GM19468 (cell line): ENCODE measurements at regions not wholly inside any gene's neighbourhood (a gene's known extent, or its start where the extent isn't known, plus 50 kb on each side); places are given as distances from the start of the nearest gene placed in this dataset.

Experiments used
- ATAC-seq: cut with Tn5 transposase; IDR thresholded peaks from one replicate; pipeline ENCODE4 v1.9.1; 2021; ENCODE audit warnings: mild to moderate bottlenecking, moderate library complexity, moderate number of reproducible peaks; ENCODE audit not compliant: unreplicated experiment; ENCODE audit errors: extremely low read depth

DNA sequence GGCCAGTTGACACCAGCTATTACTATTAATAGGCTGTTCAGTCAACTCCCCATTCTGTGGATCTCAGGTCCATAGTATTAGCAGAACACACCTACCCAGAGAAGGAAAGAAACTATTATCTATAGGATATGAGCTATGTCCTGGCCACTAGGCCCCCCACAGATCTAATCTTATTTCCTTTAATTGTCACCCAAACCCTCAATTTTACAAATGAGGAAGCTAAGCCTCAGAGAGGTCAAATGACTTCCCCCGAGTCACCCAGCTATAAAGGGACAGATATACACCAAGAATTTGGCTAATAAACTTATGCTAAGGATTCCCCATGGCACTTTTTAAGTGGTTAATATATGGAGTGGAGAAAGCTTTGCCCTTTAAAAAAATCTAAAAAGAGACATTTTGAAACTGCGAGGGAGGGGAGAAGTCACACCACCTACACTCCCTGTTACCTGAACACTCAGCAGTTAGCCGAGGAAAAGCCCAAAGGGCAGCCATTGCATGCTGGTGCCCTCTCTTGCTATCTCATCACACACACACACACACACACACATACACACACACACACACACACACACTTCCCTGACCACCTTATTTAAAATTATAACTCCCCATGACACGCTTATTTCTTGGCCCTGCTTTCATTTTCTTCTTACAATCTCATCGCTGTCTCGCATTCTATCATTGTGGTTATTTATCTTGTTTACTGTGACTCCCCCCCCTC, 157.0 kb upstream of the ADO start:
- no peak for ATAC-seq

DNA sequence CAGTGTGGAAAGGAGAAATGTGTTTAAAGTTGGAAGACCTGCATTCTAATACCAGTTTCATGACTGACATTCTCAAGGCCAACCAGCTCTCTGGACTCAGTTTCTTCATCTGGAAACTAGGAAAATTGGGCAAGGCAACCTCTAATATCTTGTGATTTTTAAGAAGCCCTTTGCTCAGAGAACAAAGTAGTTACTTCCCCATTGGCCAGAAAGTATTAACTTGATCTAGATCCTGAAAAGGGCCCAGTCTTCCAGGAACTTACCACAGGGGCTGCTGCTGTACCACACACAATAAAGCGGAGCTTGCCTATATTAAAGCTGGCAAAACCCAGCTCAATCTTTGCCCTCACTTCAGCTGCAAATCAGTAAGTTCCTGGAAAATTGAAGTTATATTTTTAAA, 155.6 kb upstream of the ADO start:
- ATAC-seq = no peak

DNA sequence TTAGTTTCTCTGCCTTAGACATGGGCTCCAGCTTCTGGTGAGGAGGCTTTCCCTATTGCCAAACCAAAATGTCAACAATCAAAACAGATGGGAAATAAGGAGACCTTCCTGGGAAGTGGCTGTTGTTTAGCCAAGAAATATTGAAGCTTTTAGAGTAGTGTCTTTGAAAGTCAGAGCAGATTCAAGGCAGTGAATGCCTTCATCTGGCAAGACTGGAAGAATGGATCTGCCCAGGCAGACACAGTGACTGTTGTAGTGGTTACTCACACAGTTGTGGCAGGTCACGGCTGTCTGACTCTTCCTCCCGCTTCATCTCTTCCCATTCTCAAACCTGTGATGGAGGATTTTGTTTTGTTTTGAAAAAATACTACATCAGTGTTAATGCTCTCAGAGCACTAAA, 154.1 kb upstream of the ADO start:
- ATAC-seq = no peak

DNA sequence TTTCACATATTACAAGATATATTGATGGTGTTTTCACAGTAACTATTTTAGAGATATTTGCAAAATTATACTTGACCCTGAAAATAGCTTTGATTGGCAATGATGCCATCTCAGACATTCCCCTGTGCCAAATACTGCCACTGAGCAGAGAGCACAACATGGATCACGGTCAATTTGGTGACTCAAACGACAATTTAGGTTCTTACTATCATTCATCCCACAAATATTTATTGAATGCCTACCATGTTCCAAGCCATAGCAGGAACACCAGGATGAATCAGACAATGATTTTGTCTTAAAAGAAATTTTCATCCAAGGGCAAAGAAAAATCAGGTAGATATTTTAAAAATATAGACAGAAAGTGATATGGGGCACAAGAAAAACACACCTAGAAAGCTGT, 153.2 kb upstream of the ADO start:
- ATAC-seq = no peak

DNA sequence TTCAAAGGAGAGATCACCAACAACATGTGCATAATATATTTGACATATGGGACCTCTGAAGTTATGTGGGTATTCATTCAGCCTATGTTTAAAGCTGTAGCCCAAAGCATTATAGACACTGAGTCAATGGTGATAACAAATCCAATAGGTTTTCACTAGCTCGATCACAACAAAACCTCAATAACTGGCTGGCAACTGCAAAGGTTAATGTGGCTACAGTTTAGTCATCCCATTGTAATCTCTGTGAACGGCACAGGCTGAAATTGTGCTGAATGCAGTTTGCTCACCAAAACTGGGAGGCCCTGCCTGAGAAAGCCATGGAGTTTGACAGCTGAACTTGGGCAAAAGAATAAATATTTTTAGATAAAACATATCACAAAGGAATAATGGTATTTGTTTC, 152.4 kb upstream of the ADO start:
- no peak for ATAC-seq

DNA sequence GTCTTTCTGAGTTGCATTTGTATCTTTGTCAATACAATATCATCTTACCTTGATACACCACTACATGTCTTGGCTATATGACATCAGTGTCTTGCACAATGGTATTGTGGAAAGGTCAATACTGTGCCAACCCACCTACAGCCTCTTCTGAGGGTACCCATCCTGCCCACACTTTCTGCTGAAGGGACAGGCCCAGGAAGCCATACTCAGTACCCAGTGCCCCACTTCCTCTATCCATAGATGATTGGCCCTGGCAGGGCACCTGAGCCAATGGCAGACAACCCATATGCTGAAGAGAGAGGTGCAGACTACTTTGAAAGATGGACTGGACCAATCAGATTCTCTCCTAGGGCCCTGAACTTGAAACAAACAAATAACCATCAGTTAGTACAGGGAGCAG, 152.0 kb upstream of the ADO start:
- no peak for ATAC-seq

DNA sequence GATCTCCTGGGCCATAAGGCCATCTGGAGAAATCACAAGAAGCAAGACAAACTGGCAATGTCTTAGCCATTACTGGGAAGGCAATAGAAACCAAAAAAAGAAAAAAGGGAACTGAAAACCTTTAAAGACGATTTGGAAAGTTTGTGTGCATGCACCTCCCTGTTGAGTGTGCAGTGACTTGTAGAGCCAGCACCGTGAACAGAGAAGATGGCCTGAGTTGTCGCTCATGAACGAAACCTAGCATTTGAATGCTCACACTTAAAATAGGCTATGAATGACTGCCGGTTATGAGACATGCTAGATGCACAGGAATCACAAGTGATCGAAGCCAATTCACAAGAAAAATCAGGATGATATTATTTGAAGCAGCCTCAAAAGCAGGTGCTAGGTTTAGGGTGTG, 151.3 kb upstream of the ADO start:
- ATAC-seq = peak; percentile 86

DNA sequence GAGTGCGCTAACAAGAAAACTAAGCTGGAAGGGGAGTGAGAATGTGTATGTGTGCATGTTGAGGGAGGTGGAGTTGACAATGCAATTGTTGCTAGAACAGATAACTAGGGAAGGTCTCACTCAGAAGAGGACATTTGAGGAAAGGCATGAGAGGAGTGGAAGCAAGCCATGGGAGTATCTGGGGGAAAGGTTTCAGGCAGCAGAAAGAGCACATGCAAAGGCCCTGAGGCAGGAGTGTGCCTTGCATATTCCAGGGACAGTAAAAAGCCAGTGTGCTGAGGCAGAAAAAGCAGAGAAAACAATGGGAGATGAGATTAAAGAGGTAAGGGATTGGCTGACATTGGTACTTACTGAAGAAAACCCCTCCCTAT, 149.6 kb upstream of the ADO start:
- no peak for ATAC-seq

DNA sequence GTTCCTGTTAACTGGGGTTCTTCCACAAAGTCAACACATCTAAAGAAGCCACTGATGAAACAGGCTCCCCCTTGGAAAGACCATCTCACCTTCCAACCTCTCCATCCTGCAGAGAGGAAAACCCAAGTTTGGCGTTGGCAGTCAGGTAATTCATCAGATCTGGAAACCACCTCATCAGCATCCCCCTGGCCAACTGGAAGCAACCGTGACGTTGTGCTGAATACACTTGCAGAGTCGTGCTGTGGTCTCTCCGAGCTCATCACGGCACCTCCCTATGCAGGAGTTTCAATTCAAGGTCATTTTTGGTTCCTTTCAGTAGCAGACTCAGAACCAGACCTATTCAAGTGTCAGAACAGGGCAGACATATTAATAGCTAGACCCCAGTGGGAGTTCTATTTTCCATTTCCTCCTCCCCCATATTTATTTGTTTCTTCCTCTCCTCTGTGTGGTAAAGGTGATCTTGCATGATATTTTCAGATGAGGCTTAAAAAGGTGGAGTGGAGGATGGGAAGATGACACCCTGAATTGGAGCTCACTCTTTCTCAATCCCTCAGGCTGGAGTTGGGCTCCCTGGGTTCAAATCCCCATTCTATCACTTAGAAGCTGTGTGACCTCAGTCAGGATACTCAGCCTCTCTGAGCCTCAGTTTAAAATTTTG, 149.1 kb upstream of the ADO start:
- peak; percentile 61 for ATAC-seq

DNA sequence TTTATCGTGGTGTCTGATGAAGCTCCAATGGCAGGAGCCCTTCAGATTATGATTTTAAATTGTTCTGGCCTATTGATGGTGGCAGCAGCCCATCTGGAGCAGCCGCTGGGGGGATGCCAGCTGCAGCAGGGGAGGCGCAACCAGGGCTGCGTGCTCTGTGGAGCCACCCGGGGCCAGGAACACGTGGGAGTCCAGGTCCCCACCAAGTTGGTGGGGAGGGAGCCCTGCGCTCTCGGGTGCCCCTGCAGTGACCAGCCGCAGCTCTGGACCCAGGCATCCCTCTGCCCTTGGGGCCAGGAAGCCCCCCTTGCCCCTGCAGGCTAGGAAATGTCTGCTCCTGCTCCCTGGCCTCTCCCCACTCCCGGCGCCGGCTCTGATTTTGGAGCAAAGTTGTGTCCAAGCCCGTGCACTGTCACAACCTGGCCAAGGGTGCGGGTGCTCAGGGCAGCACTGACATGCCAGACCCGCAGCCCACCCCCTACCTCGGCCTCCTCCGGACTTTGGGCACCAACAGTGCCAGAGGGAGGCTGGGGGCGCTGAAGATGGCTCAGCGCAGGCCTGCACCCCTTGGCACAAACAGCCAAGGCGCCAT, 147.2 kb upstream of the ADO start:
- ATAC-seq = no peak

DNA sequence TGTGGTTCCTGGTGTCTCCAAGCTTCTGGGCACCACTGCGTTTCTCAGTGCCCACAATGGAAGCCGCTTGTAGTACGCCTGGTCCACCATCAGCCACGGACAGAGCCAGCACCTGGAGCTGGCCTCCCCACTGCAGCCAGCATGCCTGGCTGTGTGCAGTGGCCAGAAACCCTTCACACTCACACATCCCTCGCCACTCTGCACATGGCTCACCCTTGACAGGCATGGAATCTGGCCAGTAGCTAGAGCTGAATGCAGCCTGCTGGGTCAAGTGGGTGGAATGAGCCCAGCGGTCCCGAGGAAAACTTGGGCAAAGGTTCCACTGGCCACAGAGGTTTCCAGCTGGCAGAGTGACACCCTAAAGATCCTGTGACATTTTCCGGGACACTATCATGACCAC, 146.0 kb upstream of the ADO start:
- no peak for ATAC-seq

DNA sequence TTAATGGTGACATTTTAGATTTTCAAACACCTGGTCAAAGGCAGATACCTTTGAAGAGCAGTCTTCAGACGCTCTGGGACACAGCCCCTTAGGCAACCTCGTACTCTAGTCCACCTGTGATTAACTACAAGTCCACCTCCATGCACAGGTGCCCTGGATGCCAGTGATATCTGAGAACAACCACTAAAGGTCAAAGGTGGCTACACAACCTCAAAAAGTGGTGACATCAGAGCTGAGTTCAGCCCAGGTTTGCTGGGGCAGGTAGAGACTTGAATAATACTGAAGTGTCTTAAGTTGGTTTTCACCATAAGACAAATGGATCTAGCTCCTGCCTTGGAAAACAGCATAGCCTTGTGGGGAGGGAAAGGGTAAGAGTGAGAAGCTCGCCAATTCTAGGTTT, 143.4 kb upstream of the ADO start:
- ATAC-seq = no peak

DNA sequence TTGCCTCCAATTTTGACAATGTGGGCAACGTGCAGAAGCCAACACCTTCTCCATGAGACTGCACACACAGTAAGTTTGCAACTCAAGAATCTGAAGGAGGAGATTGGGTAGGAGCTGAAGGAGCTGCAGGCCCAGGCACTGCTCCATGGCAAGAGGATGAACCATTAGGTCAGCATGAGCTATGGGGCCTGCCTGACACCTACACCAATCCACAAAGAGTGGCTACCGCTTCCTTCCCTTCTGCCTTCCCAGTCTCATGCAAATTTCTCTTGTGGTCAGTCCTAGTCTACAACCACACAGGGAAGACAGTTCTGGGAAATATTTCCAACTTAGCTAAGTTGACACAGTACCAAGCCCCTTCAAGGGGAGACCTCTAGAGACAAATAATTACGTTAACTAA, 142.0 kb upstream of the ADO start:
- ATAC-seq = no peak

DNA sequence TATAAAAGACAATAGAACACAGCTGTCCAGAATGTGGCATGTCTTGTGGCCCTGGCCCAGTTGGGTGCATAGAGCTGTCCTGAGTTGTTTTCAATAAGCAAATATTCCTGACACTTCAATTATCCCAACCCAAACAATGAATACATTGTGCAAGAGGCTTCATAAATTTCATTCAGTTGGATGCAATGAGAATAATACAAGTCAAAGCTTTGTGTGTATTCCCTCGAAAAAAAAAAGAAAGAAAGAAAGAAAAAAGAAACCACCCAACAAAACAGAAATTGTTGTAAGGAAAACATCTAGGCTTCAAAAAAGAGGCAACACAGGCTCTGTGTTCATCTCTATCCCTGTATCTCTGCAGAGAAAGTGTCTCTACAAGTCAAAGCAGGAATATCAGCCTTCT, 138.7 kb upstream of the ADO start:
- ATAC-seq = no peak

DNA sequence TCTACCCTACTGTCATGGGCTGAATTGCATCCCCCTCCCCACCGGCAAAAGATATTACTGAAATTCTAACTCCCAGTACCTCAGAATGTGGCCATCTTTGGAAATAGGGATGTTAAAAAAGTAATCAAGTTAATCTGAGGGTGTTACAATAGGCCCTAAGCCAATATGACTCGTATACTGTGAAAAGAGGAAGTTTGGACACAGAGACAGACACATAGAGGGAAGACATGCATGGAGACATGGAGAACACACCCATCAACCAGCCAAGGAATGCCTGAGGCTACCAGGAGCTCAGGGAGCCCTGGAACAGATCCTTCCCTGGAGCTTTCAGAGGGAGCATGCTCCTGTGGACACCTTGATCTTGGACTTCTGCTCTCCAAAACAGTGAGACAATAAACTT, 138.2 kb upstream of the ADO start:
- ATAC-seq = no peak

DNA sequence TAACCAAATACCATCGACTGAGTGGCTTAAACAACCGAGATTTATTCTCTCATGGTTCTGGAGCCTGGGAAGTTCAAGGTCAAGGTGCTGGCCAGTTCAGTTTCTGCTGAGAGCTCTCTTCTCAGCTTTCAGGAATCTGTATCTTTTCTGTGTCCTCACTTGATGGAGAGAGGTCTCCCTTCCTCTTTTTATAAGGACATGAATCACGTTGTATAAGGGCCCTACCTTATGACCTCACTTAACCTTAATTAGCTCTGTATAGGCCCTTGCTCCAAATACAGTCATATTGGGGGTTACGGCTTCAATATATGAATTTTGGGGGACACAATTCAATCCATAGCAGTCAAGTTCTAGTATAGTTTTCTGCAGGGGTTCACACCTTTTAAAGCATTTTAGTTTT, 135.2 kb upstream of the ADO start:
- ATAC-seq = no peak

DNA sequence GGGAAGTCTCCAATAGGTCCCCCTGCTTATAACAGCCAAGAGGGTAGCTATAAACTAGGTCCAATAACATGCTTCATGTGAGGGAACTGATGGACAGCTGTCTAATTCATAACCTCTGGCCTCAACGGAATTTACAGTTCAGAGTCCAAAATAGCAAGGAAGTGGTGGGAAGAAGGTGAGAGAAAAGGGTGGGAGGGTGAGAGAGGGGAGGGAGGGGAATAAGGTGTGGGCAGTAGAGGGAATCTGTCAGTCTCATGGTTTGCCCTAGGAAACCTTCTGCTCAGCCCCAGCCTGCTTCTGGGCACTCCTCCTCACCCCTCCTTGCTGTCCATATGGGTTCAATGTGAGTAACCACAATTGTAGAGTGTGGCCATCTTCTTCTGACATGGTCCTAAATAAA, 133.4 kb upstream of the ADO start:
- ATAC-seq = no peak

DNA sequence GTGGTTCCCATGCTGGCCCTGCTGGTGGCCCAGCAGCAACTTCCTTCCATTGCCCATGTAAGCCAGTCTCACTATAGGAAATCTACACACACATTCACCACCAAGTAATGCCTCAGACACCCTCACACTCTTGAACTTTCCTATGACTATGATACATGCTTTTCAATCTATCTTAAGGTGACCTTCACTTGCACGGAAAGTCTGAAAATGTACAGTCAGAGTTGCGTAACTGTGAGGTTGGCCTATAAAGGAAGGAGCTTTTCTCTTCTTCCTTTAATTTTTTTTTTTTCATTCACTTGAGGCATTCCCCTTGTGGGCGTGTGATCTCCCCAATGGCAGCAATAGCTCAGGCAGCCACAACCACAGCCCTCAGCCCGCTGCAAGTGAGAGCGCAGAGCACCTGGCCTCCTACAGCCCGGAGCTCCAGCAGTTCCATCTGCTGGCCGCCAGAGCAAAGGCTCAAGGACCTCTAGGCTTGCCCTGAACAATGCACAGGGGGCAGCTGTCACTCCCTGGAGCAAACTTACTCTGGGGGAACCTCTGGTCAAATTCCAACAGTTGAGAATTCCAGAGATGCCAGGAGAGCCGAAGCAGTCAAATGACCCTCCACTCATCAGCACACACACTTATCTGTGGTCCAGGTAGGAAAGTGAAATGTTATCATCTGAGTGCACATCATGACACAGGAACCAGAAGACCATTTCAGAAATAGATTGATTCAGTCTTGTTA, 123.1 kb upstream of the ADO start:
- peak; percentile 90 for ATAC-seq

DNA sequence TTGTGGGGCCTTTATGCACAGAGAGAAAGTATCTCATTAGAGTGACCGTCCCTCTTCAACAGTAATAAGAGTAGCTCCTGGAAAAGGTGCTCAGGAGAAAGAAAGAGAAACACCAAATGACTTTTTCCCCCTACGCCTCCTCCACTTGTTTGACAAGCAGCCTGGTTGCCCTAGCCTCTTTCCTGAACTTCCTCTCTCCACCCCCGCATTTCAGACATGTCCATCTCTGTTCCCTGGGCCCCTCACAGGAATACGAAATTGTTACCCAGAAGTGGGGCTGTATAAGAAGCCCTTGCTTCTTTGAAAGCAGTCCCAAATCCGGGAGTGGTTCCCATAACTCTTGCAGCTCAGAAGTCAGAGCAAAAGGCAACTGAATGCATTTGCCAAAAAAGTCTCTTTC, 119.6 kb upstream of the ADO start:
- ATAC-seq = no peak

DNA sequence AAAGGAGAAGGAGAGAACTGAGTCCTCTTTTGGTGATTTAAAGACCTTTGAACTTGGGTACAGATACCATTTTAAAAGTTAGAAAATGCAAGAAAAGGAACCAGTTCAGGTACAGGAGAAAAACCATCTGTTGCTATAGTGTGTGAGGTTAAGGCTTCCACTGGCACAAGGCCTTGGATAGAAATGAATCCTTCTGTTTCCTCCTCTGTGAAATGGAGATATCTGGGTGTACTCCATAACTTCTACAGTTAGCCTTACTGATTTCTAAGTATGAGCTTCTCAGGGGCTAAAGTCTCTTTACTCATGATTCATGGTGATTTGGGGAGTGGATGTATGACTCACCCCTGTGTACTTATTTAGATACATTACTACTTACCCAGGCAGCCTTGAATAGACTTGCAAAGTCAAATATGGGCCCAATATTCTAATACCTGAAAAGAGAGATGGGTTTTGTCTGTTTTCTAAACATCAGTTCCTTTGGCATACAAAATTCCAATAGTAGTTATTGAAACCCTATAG, 117.2 kb upstream of the ADO start:
- no peak for ATAC-seq
